ENCODE measurements at regions not wholly inside any gene's neighbourhood (a gene's known extent, or its start where the extent isn't known, plus 50 kb on each side); places are given as distances from the start of the nearest gene placed in this dataset.

DNA sequence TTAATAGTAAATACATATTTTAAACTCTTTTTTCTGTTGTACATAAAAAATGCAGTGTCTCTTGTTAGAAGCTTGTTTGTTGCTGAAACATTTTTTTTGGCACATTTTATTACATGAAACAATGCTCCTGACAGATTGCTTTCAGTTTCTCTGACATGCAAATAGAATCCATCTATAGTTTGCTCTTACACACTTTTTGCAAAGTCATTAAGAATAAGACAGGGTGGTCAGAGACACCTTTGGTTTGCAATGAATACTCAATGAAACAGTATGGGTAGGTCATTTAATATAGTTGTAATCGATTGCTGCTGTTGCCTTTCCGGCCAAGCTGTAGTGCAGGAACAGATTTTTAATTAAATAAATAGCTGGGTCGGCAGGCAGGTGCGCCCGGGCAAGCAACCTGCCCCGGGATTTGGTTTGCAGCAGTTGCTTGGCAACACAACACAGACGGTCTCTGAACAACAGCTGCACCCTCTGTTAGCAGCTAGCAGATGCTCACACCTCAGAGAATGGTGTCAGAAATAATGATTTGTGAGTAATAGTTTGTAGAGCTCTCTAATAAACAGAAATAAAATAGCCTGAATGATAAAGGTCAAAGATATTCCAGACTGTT is 115.7 kb upstream of the CACNA2D1 start:
- TF ChIP-seq CTCF (IDR thresholded peaks at IDR 0.05; ENCODE audit: low read length): no peak
- no peak for TF ChIP-seq EZH2phosphoT487 (IDR thresholded peaks at IDR 0.05; ENCODE audit: low read length)
- TF ChIP-seq EZH2 (optimal IDR thresholded peaks at IDR 0.05; ENCODE audit: low read depth, low read length): no peak

Measured in MM.1S (cell line).